Fibroblast of lung (primary cell): ENCODE measurements at regions not wholly inside any gene's neighbourhood (a gene's known extent, or its start where the extent isn't known, plus 50 kb on each side); places are given as distances from the start of the nearest gene placed in this dataset.

Experiments used
- EZH2 ChIP-seq: IDR thresholded peaks from 2 replicates; pipeline ENCODE4 v1.5.1; 2012; ENCODE audit warnings: low read length, control low read depth, mild to moderate bottlenecking; ENCODE audit errors: missing control alignments
- TF ChIP-seq, protein P1 (sequence below), 2 donors: IDR thresholded peaks in 1 of 2; conservative IDR thresholded peaks in 1 of 2; 1 replicate in 1 of 2; 2 replicates in 1 of 2; pipeline ENCODE4 v1.5.1; 2011 to 2012; ENCODE audit warnings: low read length in 2 of 2, control low read depth in 1 of 2, inconsistent platforms in 1 of 2, low read depth in 1 of 2, mild to moderate bottlenecking in 1 of 2

DNA sequence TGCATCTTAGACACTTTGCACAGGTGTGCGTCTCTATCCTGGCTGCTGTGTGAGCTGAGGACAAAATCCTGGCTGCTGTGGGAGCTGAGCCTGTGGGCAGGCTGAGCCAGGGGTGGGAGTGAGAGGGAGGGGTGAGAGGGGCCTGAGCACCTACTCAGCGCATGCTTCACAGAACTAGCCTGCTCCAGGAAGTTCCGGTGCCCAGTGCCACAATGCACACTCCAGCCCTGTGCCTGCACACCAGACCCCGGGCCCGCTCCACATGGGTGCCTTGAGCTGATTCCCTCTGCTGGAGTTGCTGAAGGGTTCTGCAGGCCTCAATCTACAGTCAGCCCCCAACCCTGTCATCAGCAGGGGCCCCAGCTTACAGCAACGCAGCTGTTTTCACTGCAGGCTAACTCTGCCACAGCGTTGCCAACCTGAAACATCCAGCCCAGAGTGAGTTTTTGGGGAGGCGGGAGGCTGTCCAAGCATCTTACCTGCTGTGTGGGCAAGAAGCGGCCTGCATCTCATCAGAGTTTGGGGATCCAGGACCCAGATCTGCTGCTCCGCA is 1377.9 kb downstream of the TBC1D22A start:
- TF ChIP-seq EZH2 = no peak
- TF ChIP-seq, protein P1, sequence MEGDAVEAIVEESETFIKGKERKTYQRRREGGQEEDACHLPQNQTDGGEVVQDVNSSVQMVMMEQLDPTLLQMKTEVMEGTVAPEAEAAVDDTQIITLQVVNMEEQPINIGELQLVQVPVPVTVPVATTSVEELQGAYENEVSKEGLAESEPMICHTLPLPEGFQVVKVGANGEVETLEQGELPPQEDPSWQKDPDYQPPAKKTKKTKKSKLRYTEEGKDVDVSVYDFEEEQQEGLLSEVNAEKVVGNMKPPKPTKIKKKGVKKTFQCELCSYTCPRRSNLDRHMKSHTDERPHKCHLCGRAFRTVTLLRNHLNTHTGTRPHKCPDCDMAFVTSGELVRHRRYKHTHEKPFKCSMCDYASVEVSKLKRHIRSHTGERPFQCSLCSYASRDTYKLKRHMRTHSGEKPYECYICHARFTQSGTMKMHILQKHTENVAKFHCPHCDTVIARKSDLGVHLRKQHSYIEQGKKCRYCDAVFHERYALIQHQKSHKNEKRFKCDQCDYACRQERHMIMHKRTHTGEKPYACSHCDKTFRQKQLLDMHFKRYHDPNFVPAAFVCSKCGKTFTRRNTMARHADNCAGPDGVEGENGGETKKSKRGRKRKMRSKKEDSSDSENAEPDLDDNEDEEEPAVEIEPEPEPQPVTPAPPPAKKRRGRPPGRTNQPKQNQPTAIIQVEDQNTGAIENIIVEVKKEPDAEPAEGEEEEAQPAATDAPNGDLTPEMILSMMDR (conservative IDR thresholded peaks at IDR 0.05 in 1 of 2, IDR thresholded peaks at IDR 0.05 in 1 of 2; ENCODE audit: low read depth in 1 of 2, low read length in 2 of 2) = no peak
